Suppressor macrophage (primary cell): ENCODE measurements at regions not wholly inside any gene's neighbourhood (a gene's known extent, or its start where the extent isn't known, plus 50 kb on each side); places are given as distances from the start of the nearest gene placed in this dataset.

Experiments
- DNase-seq, 4 experiments: peaks; one replicate each; pipeline ENCODE4 v3.0.0-alpha.2; 2020 to 2022

DNA sequence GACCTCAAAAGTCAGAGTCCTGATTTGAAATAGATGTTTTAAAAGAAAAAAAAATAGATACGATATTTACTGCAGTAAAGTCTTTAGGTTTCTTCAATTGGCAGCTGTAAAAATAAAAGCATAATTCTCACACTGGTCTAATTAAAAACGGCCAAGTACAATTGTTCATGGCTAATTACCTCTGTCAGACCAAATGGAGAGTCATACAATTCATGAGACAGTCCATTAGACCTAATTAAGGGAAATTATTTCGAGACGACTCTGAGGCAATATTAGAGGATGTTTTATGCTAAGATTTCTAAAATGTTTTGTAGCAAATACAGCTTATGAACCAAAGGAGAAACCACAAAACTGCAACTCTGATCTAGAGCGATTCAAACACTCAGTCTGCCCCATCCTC lies 131.3 kb downstream of the PHLDA1 start:
- DNase-seq: no peak

DNA sequence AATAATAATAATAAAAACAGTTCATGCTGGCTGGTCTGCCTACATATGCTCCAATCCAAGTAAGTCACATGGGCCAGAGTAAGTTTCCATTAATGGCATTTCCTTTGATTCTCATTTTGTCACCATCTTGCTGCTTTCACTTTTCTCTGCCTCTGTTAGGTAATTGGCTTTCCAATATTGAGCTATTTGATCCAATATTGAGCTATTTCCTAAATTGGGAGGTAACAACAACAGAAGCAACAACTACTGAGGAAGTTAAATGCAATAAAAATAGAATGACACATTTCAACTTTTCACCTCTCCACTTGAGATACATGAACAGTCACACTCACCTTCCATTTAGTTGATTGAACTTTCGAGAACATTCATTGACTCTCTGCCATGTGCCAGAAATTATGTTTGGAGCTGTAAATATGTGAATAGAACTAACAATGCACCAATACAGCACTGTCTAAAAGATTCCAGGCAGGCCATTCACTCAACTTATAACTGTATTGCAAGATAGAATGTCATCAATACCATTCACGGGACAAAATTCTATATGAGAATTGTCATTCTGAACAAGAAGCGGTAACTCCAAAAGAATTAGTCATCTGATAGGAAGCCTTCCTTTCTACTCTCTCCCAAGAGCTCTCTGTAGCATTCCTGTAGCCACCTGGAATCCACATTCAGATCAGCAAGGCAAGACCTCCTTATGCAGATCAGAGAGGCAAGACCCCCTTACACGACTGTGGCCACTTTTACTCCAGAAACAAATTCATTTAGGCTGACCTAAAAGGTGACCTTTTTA lies 136.4 kb downstream of the PHLDA1 start:
- no peak for DNase-seq

DNA sequence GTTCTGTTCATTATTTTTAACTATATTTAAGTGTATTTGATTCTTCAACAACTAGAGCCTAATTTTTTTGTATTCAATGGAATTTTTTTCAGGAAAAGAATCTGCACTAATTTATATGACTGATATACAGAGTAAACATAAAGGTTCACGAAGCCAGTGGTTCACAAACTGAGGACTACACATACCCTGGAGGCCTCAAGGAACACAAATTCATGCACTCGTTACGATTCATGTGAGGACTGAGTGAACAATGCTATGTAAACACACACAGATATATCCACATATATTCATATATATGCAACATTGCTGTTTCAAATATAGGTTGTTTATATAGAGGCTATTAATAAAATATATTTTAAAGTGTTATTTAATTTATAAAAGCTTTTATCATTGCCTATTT lies 137.8 kb downstream of the PHLDA1 start:
- no peak for DNase-seq

DNA sequence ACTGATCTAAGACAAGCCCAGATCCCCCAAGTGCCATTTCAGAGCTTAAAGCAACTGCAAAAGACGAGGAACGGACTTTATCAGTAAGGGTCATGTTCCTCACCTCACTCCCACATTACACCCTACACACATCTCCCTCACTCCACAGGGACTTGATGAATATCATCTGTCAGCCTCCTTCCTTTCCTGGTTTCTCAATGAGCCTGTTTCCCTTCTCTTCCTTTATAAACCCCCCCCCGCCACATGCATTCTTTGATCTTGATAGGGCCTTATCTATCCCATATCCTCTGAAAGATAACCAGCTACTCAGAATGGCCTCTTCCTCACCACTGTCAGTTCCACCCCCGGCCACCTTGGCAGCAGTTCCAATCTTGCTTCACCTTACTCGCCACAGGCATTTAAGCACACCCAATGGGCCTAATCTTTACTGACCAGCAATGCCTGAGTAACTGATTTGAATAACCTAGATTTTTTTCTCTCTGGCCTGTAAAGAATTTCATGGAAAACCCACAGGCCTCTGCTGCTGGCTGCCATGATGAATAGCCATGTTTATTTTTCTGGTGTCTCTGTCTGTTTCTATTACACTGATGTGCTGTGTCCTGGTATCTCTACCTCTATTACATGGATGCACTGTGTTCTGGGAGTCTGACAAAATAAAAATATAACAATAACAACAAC lies 138.7 kb downstream of the PHLDA1 start:
- DNase-seq: no peak

DNA sequence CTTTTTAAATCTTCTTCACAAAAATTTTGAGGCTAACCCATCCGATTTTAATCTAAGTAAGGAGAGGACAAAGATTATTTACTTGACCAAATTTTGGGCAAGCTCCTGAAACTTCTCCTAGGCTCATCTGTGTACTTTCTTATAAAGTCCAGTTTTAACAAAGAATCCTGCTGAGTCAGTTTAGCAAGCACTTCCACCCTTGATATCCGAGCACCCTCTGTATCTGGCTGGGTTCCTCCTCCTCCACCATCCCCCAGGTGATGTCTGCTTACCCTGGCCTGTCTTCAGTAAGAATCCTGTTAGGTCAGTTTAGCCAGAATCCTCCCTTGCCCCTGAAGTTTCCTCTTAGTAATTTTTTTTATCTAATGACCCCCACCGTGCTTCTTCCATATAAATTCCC lies 140.5 kb downstream of the PHLDA1 start:
- no peak for DNase-seq

DNA sequence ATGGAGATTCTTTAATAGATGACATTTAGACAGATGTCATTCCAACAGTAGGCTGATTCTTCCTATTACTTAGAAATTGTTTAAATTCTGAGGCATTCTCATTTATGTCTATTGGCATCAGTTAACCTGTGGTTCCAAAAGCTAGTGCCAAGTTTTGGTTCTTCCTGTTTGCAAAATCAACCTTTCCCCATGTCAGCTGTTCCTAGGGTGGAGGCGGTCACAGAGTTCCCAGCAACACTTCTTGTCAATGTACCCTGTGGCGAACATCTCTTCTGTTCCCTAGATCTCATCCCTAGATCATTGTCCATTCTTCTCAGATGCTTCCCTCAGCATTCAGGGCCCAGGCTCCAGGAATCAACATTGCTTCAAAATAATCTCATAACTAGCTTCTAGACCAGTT lies 140.9 kb downstream of the PHLDA1 start:
- DNase-seq: peak in 2 of 4 experiments; percentile 7 to 19

DNA sequence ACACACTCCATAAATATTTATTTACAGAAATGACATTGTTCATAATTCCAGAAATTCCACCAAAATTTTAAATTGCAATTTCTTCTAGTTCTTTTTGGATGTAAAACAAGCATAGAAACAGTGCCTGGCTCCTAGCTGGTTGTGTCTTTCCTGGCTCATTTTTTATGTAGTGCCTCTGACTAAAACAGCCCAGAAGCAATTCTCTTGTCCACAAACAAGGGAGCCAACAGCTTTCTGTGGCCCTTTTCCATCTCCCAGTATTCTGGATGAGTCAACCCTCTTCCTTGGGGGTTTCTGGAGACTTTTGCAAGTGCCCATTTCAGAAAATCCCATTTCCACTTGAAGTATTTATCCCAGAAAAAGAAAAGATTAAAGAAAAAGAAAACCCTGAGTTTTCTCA lies 141.4 kb downstream of the PHLDA1 start:
- no peak for DNase-seq

DNA sequence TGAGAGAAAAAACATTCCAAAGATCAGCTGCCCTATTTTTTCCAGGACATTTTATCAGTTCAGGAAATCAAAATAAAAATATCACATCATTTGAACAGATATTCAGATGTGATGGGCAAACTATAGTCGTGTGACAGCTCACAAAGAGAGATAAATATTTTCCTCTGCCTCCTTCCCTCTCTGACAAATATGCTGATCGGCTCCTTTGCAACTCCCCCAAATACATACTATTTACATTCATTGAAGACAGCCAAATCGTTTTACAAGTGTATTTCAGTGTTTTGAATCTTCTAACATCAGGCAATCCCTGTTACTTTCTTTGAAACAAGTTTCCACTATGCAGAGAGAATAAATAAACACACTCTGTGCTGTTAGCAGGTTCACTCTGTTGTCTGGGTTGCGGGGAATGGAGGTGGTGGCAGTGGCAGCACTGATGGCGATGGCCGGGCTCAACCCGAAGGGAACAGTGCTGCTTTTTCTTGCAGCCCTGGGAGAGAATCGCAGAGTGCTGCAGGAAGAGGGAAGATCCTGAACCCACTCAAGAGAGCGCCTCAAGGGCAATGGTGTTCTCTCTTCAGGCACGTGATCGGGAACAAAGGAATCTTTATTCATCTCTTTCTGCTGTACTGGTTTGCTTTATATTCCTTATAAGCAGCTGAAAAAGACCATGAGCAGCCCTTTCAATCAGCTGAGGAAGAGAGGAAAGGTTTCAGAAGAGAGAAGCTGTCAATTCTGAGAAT lies 142.5 kb downstream of the PHLDA1 start:
- no peak for DNase-seq

DNA sequence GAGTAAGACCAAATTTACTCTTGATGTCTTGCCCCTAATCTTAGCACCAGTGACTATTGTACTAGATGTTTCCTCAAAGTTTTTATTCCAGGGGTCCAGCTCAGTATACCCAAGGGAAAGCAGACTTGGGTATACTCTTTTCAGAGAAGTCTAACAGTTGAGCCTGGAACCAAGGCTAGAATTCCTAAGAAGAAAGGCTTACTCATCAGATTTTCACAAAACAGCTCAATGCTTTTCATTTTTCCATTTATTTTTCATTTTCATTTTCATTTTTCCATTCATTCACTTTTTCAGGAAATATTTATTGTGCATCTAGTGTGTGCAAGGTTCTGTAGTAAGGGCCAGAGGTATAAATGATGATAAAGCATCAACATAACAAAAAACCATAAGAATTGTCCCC lies 143.2 kb downstream of the PHLDA1 start:
- DNase-seq: no peak

DNA sequence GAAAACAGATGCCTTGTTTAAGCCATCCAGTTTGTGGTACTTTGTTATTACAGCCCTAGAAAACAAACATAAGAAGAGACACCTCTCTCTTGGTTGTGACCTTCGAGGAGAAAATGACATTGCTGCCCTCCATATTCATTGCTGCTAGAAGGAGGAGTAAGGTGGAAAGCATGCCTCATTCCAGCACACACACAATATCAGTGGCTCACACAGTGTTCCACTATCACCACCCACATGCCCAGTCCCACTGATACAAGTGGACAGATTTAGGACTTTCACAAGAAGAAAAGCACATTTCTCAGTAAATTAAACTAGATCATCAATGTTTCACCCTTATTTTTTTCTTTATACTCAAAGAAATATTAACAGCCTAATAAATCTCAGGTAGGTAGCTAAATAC lies 143.6 kb downstream of the PHLDA1 start:
- DNase-seq: no peak

DNA sequence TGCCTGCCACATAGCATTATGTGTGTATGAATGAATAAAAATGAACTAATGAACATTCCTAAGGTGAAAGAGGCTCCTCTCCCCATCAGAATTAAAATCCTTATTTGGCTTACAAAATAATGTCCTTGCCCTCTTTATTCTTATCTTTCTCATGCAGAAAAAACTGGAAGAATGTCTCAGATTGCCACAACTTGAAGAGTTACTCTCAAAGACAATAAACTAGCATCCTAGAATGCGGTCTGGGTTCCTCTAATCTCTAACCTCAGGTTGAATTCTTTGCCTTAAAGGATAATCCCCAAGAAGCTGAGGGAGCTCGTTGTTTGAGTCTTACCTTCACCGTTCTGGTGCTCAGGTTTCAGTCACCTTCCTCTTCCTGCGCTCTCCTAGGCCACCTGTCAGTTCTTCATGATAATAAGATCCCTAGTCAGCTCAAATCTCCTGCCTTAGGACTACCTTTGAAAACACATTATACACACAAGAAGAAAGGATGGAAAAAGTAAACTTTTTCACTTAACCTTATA lies 147.1 kb downstream of the PHLDA1 start:
- DNase-seq: no peak

DNA sequence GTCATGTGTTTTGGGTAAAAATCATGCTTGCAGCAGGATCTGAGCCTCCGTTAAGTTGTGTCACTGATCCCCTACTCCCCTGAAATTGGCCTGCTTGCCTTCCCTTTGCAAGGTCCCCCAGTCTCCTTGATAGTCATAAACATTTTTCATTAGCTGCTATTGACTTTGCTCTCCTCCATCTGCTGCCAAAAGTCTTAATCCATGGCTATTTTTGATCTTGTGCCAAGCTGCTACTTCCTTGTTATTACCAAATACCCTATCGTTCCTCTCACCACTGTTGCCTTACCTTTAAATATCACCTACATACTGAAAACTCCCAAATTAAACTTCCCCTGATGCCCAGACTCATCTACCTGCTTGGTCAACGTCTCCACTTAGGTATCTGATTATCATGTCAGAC lies 148.3 kb downstream of the PHLDA1 start:
- no peak for DNase-seq

DNA sequence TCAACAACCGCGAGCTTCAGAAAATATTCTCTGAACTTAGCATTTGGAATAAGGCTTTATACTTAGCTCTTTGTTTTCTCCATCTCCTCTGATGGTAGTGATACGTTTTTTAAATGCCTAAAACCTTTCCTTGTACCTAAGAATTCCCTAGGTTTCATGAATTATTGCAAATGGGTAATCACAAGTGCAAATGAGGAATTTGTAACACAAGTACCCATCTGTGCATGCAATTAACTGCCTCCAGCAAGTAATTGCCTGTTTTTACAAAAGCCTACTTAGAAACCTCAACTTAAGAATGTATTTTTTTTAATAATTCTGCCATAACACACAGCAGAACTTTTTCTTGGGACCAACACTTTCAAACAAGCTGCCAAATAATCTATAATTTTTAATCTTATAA lies 149.2 kb downstream of the PHLDA1 start:
- no peak for DNase-seq

DNA sequence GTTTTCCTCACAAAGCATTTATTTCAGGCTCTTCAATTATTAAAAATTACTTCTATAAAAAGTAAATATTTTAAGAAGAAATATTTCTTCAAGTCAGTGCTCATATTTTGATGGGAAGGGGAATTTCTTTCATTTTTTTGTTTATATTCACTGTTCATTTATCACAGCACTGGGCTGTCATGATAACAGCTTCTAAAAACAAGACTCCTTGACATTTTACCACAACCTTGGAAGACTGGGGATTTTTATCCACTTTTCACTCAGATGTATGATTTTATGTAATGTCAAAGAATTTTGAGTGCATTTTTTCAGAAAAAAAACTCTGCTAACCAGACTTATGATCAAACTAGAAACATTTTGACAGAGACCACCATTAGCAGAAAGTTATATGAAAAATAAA lies 149.7 kb downstream of the PHLDA1 start:
- no peak for DNase-seq

DNA sequence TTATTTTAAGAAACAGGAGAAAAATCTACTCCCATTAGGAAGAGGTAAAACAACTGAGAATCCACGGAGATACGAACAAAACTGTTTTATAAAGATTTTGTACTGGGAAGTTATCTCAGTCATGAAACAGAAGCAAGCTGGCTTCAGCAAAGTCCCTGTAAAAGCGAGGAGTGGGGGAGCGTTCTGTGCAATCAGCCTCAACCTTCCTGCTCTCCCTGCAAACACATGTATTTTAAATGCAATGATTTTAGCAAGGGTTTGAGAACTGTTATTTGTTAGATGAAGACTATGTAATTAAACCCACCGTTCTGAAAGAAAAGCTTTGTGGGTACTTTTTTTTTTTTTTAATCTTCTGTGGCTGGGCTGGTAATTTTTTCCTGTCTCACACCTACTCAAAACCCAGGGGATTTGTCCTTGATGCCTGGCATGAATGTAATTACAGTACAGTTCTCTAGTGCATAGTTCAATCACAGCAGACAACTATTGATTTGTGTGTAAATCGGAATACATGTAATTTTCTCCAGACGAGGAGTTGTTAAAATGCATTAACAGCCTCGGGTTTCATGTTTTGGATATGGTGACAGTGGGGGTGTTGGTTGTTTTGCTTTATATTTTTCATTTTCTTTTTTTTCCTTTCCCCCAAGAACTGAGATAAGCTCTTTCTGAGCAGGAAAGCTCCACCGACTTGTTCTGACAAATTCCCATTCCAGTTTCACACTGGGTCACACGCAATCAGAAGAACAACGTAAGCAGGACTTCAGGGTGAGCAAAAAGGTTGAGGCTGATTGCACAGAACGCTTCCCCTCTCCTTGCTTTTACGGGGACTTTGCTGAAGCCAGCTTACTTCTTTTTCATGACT lies 153.6 kb downstream of the PHLDA1 start:
- DNase-seq: no peak

DNA sequence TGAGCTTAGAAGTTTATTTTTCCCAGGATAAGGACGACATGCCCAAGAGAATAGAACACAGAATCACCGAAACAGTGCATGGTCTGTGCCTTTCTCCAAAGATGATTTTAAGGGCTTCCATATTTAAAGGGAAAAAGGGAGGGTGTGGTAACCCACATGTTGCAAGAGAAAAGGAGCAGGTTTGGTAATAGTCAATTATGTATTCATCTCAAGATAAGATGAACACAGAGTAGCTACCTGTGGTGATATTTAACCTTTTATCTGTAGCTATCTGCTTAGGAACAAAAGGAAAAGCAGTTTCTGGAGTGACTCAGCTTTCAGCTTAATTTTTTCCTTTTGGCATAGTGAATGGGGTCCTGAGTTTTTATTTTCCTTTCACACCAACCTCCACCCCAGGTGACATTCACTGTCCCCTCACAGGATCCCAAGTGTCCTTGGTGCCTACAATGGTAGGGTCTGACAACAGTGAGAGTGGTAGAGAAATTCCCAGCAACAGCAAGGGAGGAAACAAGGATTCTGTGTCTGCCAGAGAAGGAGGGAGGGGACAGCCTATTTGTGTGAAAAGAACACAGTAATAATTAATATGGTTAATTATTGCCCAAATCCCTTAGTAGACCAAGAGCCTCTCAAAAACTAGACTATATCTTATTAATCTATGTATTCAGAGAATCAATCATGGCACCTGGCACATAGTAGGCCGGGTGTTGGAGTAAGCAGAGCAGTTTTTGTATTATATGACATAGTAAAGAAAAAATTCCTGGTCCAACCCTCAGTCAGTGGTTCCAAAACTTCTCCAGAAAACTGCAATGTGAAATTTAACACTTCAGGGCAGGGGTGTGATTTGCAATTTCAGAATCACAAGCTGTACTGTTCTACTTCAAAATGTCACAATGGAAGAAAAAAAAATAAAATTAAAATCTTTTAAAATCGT lies 154.5 kb downstream of the PHLDA1 start:
- no peak for DNase-seq

DNA sequence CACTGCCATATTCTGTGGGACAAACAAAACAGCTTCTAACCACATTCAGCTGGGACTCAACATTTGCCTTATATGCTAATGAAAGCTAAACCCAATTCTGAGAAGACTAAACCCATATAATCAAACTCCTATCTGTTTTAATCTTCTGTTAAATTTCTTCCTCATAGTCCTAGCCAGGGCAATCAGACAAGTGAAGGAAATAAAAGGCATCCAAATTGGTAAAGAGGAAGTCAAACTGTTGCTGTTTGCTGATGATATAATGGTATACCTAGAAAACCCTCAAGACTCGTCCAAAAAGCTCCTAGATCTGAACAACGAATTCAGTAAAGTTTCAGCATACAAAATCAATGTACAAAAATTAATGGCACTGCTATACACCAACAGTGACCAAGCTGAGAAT lies 157.1 kb downstream of the PHLDA1 start:
- DNase-seq: peak in 2 of 4 experiments; percentile 21 to 22

DNA sequence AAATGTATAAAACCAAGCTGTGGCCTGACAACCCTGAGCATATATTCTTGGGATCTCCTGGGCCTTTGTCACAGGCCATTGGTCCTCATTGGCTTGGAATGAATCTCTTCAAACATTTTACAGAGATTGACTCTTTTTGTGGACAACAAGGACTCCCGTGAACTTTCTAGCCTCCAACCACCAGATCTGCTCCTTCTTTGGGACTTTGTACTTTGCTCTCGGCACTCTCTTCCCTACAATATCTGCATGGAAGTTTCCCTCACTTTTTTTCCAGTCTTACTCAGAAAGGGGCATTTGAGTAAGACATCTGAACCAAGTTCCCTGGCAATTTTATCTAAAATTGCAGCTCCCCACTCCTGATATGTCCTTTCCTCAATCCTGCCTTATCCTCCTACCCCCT lies 158.8 kb downstream of the PHLDA1 start:
- DNase-seq: no peak

DNA sequence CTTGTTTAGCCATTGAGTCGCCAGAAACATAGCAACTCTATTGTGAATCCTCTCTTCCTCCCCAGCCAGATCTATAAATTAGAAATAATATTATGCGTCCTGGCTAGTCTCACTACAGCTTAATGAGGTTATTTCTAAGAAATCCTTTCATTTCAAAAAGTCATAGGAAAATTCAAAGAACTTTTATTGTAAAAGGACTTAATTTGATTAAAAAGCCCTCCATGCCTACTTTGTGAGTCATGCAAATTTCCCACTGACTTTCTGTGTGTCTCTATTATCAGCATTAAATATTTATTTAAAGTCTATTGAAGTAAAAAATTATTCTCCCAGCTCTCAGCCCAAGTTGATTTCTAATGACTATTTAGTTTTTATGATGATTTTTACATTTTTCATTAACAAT lies 160.7 kb downstream of the PHLDA1 start:
- DNase-seq: no peak

DNA sequence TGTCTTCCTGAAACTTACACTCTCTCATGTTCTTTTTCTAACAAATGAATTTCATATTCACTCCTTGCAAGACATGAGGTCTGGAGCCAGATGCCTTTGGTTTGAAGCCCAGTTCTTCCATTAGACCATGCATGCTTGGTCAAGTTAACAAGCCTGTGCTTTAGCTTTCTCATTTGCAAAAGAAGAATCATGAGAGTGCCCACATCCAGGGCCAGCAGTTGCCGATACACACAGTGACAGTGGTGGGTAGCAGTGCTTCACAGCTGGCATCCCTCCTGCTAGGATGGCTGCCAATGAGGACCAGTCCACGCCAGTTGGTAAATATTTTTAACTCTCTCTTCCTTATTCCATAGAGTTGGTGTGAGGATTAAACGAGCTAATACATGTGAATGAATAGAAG lies 163.1 kb downstream of the PHLDA1 start:
- DNase-seq: no peak

DNA sequence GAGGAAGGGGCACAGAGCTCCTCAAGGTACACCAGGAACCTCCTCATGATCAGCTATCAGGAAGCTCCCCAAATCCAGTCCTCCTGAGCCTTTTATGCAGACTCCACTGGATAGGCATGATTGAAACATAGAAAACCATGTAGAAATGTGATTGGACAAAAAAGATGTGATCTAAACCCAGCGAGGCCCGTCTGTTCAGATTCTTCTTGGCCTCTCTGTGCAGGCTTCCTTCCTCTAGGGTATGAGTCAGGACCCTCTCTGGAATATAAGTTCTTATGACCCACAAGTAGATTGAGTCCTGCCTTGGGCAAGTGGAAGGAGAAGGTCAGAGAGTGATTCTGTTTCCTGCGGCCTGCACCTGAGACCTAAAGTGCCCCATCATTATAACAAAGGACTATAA lies 166.3 kb downstream of the PHLDA1 start:
- no peak for DNase-seq
